ENCODE measurements at regions not wholly inside any gene's neighbourhood (a gene's known extent, or its start where the extent isn't known, plus 50 kb on each side); places are given as distances from the start of the nearest gene placed in this dataset.

DNA sequence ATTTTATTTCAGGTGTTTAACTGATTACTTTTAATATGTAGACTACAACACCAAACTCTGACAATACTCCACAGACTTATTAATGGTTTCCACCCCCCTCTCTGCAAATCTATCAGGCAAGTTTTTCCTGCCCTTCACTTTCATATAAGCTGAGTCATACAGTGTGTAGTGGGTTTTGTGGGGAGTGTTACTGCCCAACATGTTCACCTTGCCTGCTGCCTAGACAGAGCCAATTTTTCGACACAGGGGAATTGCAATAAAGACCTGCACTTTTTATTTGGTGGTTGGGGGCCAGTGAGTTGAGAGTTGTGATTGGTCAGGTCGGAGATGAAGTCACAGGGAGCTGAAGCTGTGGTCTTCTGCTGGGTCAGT lies 119.7 kb downstream of the PPIAL4G start:
- TF ChIP-seq, protein P1, sequence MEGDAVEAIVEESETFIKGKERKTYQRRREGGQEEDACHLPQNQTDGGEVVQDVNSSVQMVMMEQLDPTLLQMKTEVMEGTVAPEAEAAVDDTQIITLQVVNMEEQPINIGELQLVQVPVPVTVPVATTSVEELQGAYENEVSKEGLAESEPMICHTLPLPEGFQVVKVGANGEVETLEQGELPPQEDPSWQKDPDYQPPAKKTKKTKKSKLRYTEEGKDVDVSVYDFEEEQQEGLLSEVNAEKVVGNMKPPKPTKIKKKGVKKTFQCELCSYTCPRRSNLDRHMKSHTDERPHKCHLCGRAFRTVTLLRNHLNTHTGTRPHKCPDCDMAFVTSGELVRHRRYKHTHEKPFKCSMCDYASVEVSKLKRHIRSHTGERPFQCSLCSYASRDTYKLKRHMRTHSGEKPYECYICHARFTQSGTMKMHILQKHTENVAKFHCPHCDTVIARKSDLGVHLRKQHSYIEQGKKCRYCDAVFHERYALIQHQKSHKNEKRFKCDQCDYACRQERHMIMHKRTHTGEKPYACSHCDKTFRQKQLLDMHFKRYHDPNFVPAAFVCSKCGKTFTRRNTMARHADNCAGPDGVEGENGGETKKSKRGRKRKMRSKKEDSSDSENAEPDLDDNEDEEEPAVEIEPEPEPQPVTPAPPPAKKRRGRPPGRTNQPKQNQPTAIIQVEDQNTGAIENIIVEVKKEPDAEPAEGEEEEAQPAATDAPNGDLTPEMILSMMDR (IDR thresholded peaks at IDR 0.05) = no peak
- TF ChIP-seq, protein P2, sequence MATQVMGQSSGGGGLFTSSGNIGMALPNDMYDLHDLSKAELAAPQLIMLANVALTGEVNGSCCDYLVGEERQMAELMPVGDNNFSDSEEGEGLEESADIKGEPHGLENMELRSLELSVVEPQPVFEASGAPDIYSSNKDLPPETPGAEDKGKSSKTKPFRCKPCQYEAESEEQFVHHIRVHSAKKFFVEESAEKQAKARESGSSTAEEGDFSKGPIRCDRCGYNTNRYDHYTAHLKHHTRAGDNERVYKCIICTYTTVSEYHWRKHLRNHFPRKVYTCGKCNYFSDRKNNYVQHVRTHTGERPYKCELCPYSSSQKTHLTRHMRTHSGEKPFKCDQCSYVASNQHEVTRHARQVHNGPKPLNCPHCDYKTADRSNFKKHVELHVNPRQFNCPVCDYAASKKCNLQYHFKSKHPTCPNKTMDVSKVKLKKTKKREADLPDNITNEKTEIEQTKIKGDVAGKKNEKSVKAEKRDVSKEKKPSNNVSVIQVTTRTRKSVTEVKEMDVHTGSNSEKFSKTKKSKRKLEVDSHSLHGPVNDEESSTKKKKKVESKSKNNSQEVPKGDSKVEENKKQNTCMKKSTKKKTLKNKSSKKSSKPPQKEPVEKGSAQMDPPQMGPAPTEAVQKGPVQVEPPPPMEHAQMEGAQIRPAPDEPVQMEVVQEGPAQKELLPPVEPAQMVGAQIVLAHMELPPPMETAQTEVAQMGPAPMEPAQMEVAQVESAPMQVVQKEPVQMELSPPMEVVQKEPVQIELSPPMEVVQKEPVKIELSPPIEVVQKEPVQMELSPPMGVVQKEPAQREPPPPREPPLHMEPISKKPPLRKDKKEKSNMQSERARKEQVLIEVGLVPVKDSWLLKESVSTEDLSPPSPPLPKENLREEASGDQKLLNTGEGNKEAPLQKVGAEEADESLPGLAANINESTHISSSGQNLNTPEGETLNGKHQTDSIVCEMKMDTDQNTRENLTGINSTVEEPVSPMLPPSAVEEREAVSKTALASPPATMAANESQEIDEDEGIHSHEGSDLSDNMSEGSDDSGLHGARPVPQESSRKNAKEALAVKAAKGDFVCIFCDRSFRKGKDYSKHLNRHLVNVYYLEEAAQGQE (IDR thresholded peaks at IDR 0.05; ENCODE audit: insufficient read depth in 1 of 2, low read depth in 2 of 2, low read length in 1 of 2) = no peak
- TF ChIP-seq SIN3A (IDR thresholded peaks at IDR 0.05; ENCODE audit: borderline replicate concordance, insufficient read depth, low read depth, low read length) (no peak), TCF7L2 (IDR thresholded peaks at IDR 0.05; ENCODE audit: low read depth, low read length) (no peak), POLR2AphosphoS5 (IDR thresholded peaks at IDR 0.05; ENCODE audit: low read depth, low read length) (no peak)
